HG03520 (cell line): ENCODE measurements at regions not wholly inside any gene's neighbourhood (a gene's known extent, or its start where the extent isn't known, plus 50 kb on each side); places are given as distances from the start of the nearest gene placed in this dataset.

ENCODE experiments used
- ATAC-seq: cut with Tn5 transposase; IDR thresholded peaks from one replicate; pipeline ENCODE4 v1.9.1; 2021; ENCODE audit warnings: mild to moderate bottlenecking, moderate library complexity; ENCODE audit not compliant: unreplicated experiment

GRCh38 chr11:90913131-90913668 is 690.4 kb upstream of the CHORDC1 start:
- ATAC-seq, result no peak

- ATAC-seq, result no peak
These were observed 689.8 kb upstream of the CHORDC1 start for GRCh38 chr11:90912631-90913030.

GRCh38 chr11:90911192-90911591 is 688.3 kb upstream of the CHORDC1 start:
- no peak for ATAC-seq

- no peak for ATAC-seq
These were observed 685.2 kb upstream of the CHORDC1 start for GRCh38 chr11:90908074-90908473.

GRCh38 chr11:90895850-90896249 is 673.0 kb upstream of the CHORDC1 start:
- ATAC-seq, result no peak

GRCh38 chr11:90890347-90890746 is 667.5 kb upstream of the CHORDC1 start:
- no peak for ATAC-seq

- ATAC-seq, result no peak
These were observed 661.3 kb upstream of the CHORDC1 start for GRCh38 chr11:90884181-90884580.

GRCh38 chr11:90874986-90875385 is 652.1 kb upstream of the CHORDC1 start:
- no peak for ATAC-seq

GRCh38 chr11:90874281-90874680 is 651.4 kb upstream of the CHORDC1 start:
- ATAC-seq, result no peak

- no peak for ATAC-seq
These were observed 644.6 kb upstream of the CHORDC1 start for GRCh38 chr11:90867416-90867815.

- ATAC-seq, result no peak
These were observed 633.9 kb upstream of the CHORDC1 start for GRCh38 chr11:90856790-90857189.

GRCh38 chr11:90855531-90855930 is 632.7 kb upstream of the CHORDC1 start:
- no peak for ATAC-seq

- no peak for ATAC-seq
These were observed 628.3 kb upstream of the CHORDC1 start for GRCh38 chr11:90851196-90851595.

- ATAC-seq, result no peak
These were observed 626.5 kb upstream of the CHORDC1 start for GRCh38 chr11:90849312-90849711.

- ATAC-seq, result no peak
These were observed 624.5 kb upstream of the CHORDC1 start for GRCh38 chr11:90847268-90847886.

GRCh38 chr11:90846628-90847027 is 623.8 kb upstream of the CHORDC1 start:
- ATAC-seq, result no peak

- ATAC-seq, result no peak
These were observed 623.0 kb upstream of the CHORDC1 start for GRCh38 chr11:90845799-90846198.

GRCh38 chr11:90845126-90845525 is 622.3 kb upstream of the CHORDC1 start:
- ATAC-seq, result no peak

GRCh38 chr11:90844041-90844440 is 621.2 kb upstream of the CHORDC1 start:
- ATAC-seq, result no peak

GRCh38 chr11:90842681-90843080 is 619.8 kb upstream of the CHORDC1 start:
- ATAC-seq, result no peak

GRCh38 chr11:90840071-90840470 is 617.2 kb upstream of the CHORDC1 start:
- no peak for ATAC-seq

- no peak for ATAC-seq
These were observed 613.2 kb upstream of the CHORDC1 start for GRCh38 chr11:90836031-90836430.

GRCh38 chr11:90823446-90823845 is 600.6 kb upstream of the CHORDC1 start:
- no peak for ATAC-seq
